HepG2 (cell line): ENCODE measurements at regions not wholly inside any gene's neighbourhood (a gene's known extent, or its start where the extent isn't known, plus 50 kb on each side); places are given as distances from the start of the nearest gene placed in this dataset.
"Not testable (repeated sequence)": the region's sequence is repeated elsewhere in the genome, so short reads cannot be mapped to it uniquely, and the experiment has no call there.

Experiments used
- ATAC-seq: fragments of 200-7000 bp; cut with Tn5 transposase; 3 replicates; pipeline ENCODE4 v1.9.1; 2020; ENCODE audit warnings: mild to moderate bottlenecking, moderate library complexity
- BruUV-seq: library from RNA; stranded (reverse); fragments of 400-500 nt; replicated peaks from 2 replicates; lab custom pipeline; 2021; lab: Mats Ljungman, UMichigan
- CTCF ChIA-PET: fragments of 300-600 bp; formaldehyde crosslinking; extraction: SDS; loops from one replicate; lab custom pipeline; 2021; ENCODE audit warnings: low total read pairs, inconsistent platforms, low intra/inter-chr PET ratio; lab: Yijun Ruan, JAX
- POLR2A ChIA-PET: fragments of 350-600 bp; sonication (Branson Sonifier 250); formaldehyde crosslinking; loops from one replicate; lab custom pipeline; 2020; ENCODE audit warnings: antibody characterized with exemption, inconsistent platforms; lab: Yijun Ruan, JAX
- DNase-seq: peaks from one replicate; pipeline ENCODE4 v3.0.0-alpha.2; 2015; ENCODE audit warnings: low spot score
- FAIRE-seq: peaks from 3 replicates; lab custom pipeline; 2011; peaks lifted over from hg19 to GRCh38; lab: Jason Lieb, UNC
- H2AFZ ChIP-seq: one replicate; pipeline ENCODE4 v1.6.1; 2011; ENCODE audit warnings: low read length, inconsistent platforms
- H3K27ac ChIP-seq: fragments of 300-600 bp; 3 replicates; pipeline ENCODE4 v1.8.0; 2011; ENCODE audit warnings: mixed run types, mild to moderate bottlenecking, mixed read lengths, low read length, inconsistent platforms; ENCODE audit not compliant: insufficient read depth; ENCODE audit errors: extremely low read length
- H3K27me3 ChIP-seq, 2 experiments: fragments of 200-600 bp in 1 of 2; 2 replicates in 1 of 2; 3 replicates in 1 of 2; pipeline versions ENCODE4 v1.6.0 to v1.8.0; 2011; ENCODE audit warnings: low read length in 2 of 2, mild to moderate bottlenecking in 2 of 2, moderate library complexity in 2 of 2, inconsistent platforms in 1 of 2; ENCODE audit not compliant: insufficient read depth in 2 of 2, control insufficient read depth in 1 of 2
- H3K36me3 ChIP-seq, 2 experiments: fragments of 200-600 bp in 1 of 2; replicated peaks in 1 of 2; 2 replicates in 1 of 2; 3 replicates in 1 of 2; pipeline versions ENCODE4 v1.5.1 to v1.8.0; 2011; ENCODE audit warnings: low read length in 2 of 2, inconsistent platforms in 1 of 2; ENCODE audit not compliant: insufficient read depth in 2 of 2, control insufficient read depth in 1 of 2
- H3K4me1 ChIP-seq: 2 replicates; pipeline ENCODE4 v1.5.1; 2012; ENCODE audit warnings: low read length, inconsistent platforms; ENCODE audit not compliant: insufficient read depth
- H3K4me2 ChIP-seq: 2 replicates; pipeline ENCODE4 v1.6.0; 2011; ENCODE audit warnings: low read depth, low read length, inconsistent platforms
- H3K4me3 ChIP-seq, 3 experiments: fragments of 200-600 bp in 1 of 3; sonication (generic), shearing (Covaris generic) in 1 of 3; replicated peaks in 1 of 3; 2 replicates each; pipeline ENCODE4 v1.5.1; 2011 to 2016; ENCODE audit warnings: low read length in 3 of 3, inconsistent platforms in 2 of 3, low read depth in 2 of 3, mild to moderate bottlenecking in 2 of 3, control low read depth in 1 of 3, mixed read lengths in 1 of 3; ENCODE audit not compliant: insufficient read depth in 1 of 3
- H3K79me2 ChIP-seq: one replicate; pipeline ENCODE4 v1.6.1; 2011; ENCODE audit warnings: low read length, inconsistent platforms; ENCODE audit not compliant: insufficient read depth
- H3K9ac ChIP-seq: 2 replicates; pipeline ENCODE4 v1.6.0; 2011; ENCODE audit warnings: mild to moderate bottlenecking, low read depth, low read length, inconsistent platforms; ENCODE audit not compliant: insufficient read depth
- H3K9me3 ChIP-seq: 2 replicates; pipeline ENCODE4 v1.5.1; 2012; ENCODE audit warnings: mild to moderate bottlenecking, low read length
- H4K20me1 ChIP-seq: 2 replicates; pipeline ENCODE4 v1.6.0; 2011; ENCODE audit warnings: inconsistent platforms, mild to moderate bottlenecking, low read length, moderate library complexity; ENCODE audit not compliant: insufficient read depth
- WGBS: methylation state at CpG from one replicate; pipeline ENCODE4 v1.1.6; 2017; ENCODE audit warnings: low lambda C conversion rate; 5-methylcytosine and 5-hydroxymethylcytosine counted together
- in situ Hi-C: cut with HindIII; loops from 2 replicates; pipeline ENCODE4 v1.10.0; 2017; ENCODE audit warnings: low pct_unique_long_range_greater_than_20kb; ENCODE audit not compliant: extremely low pct_ligation_motif_present
- intact Hi-C: fragments of 100-400 bp; cut with micrococcal nuclease; formaldehyde crosslinking; loops from one replicate; pipeline ENCODE4 v1.10.0; 2022; ENCODE audit not compliant: unreplicated experiment

DNA sequence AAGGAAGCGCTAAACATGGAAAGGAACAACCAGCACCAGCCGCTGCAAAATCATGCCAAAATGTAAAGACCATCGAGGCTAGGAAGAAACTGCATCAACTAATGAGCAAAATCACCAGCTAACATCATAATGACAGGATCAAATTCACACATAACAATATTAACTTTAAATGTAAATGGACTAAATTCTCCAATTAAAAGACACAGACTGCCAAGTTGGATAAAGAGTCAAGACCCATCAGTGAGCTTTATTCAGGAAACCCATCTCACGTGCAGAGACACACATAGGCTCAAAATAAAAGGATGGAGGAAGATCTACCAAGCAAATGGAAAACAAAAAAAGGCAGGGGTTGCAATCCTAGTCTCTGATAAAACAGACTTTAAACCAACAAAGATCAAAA, 49.9 kb upstream of the KCNQ5 start:
- ATAC-seq, H3K9me3 ChIP-seq, in situ Hi-C loops, CTCF ChIA-PET, H3K79me2 ChIP-seq, H3K4me1 ChIP-seq, H3K4me3 ChIP-seq, intact Hi-C loops, H4K20me1 ChIP-seq, H3K27me3 ChIP-seq, H3K36me3 ChIP-seq, H3K4me2 ChIP-seq, BruUV-seq, H2AFZ ChIP-seq, H3K9ac ChIP-seq, POLR2A ChIA-PET, DNase-seq, H3K27ac ChIP-seq, FAIRE-seq: not testable (repeated sequence)
- WGBS: 31% methylated on average over 4 of the region's 4 CpGs
